ENCODE measurements at regions not wholly inside any gene's neighbourhood (a gene's known extent, or its start where the extent isn't known, plus 50 kb on each side); places are given as distances from the start of the nearest gene placed in this dataset.

- H3K4me1 ChIP-seq (ENCODE audit: insufficient read depth), result 0 out of 2 replicates have a peak, but pooled peaks cover 6% of the 10 kb centered on the region
- H3K79me2 ChIP-seq (ENCODE audit: insufficient read depth), result no peaks in the 10 kb centered on the region
- no peak overlapping the region for H3K4me3 ChIP-seq
- DNase-seq, result no peak
- no peaks in the 10 kb centered on the region for H4K20me1 ChIP-seq (ENCODE audit: insufficient read depth)
- no peaks in the 10 kb centered on the region for H3F3A ChIP-seq (ENCODE audit: insufficient read depth)
- 94 to 98% methylated on average over 1 of the region's 1 CpG for WGBS, 2 experiments (ENCODE audit: low coverage in 1 of 2, low lambda C conversion rate in 2 of 2, missing lambda C conversion rate in 2 of 2)
- 0 out of 2 replicates have a peak, but pooled peaks cover 4% of the 10 kb centered on the region for H3K27me3 ChIP-seq (replicated peaks; ENCODE audit: insufficient read depth)
- TF ChIP-seq EZH2phosphoT487 (IDR thresholded peaks at IDR 0.05; ENCODE audit: insufficient read depth, low read depth) (no peak), EZH2 (IDR thresholded peaks at IDR 0.05; ENCODE audit: insufficient read depth, poor library complexity, severe bottlenecking) (no peak)
- H3K27ac ChIP-seq, result no peak overlapping the region
- no peak overlapping the region for H2AFZ ChIP-seq
- in situ Hi-C loops (cut with MboI), result no loop called here
- H3K9me3 ChIP-seq (ENCODE audit: low read depth), result no peaks in the 10 kb centered on the region
- no peak overlapping the region for H3K9ac ChIP-seq
- no peak overlapping the region for H3K4me2 ChIP-seq (ENCODE audit: unreplicated experiment)
- no peaks in the 10 kb centered on the region for H3K9me2 ChIP-seq (ENCODE audit: insufficient read depth)
- H3K36me3 ChIP-seq (ENCODE audit: low read depth), result no peaks in the 10 kb centered on the region
These were observed 699.5 kb downstream of the CETN3 start for GRCh38 chr5:89710006-89710405.

GRCh38 chr5:89707891-89708290 lies 701.7 kb downstream of the CETN3 start:
- in situ Hi-C loops (cut with MboI), result no loop called here
- Histone ChIP-seq H3K27ac (no peak overlapping the region), H3K4me2 (ENCODE audit: unreplicated experiment) (no peak overlapping the region), H4K20me1 (ENCODE audit: insufficient read depth) (no peaks in the 10 kb centered on the region), H3K36me3 (ENCODE audit: low read depth) (no peaks in the 10 kb centered on the region), H3F3A (ENCODE audit: insufficient read depth) (no peaks in the 10 kb centered on the region), H3K4me3 (no peak overlapping the region), H3K9me2 (ENCODE audit: insufficient read depth) (no peaks in the 10 kb centered on the region), H3K9me3 (ENCODE audit: low read depth) (no peaks in the 10 kb centered on the region), H3K9ac (no peak overlapping the region), H2AFZ (no peak overlapping the region), H3K27me3 (replicated peaks; ENCODE audit: insufficient read depth) (0 out of 2 replicates have a peak, but pooled peaks cover 4% of the 10 kb centered on the region), H3K79me2 (ENCODE audit: insufficient read depth) (no peaks in the 10 kb centered on the region), H3K4me1 (ENCODE audit: insufficient read depth) (peaks cover 12% of the 10 kb centered on the region; the same call in 1 of the 2 replicates)
- no peak for DNase-seq
- TF ChIP-seq EZH2phosphoT487 (IDR thresholded peaks at IDR 0.05; ENCODE audit: insufficient read depth, low read depth) (no peak), EZH2 (IDR thresholded peaks at IDR 0.05; ENCODE audit: insufficient read depth, poor library complexity, severe bottlenecking) (no peak)
- WGBS, 2 experiments (ENCODE audit: low coverage in 1 of 2, low lambda C conversion rate in 2 of 2, missing lambda C conversion rate in 2 of 2), result 57% methylated on average over 2 of the region's 2 CpGs

GRCh38 chr5:89706731-89707130 lies 702.8 kb downstream of the CETN3 start:
- no peaks in the 10 kb centered on the region for H3K79me2 ChIP-seq (ENCODE audit: insufficient read depth)
- 77 to 90% methylated on average over 1 of the region's 1 CpG for WGBS, 2 experiments (ENCODE audit: low coverage in 1 of 2, low lambda C conversion rate in 2 of 2, missing lambda C conversion rate in 2 of 2)
- peaks cover 12% of the 10 kb centered on the region; the same call in 1 of the 2 replicates for H3K4me1 ChIP-seq (ENCODE audit: insufficient read depth)
- in situ Hi-C loops (cut with MboI), result no loop called here
- H3K9ac ChIP-seq, result no peak overlapping the region
- no peak overlapping the region for H3K4me2 ChIP-seq (ENCODE audit: unreplicated experiment)
- H3K27me3 ChIP-seq (replicated peaks; ENCODE audit: insufficient read depth), result 0 out of 2 replicates have a peak, but pooled peaks cover 4% of the 10 kb centered on the region
- H3K9me2 ChIP-seq (ENCODE audit: insufficient read depth), result no peaks in the 10 kb centered on the region
- TF ChIP-seq EZH2phosphoT487 (IDR thresholded peaks at IDR 0.05; ENCODE audit: insufficient read depth, low read depth), result no peak
- H3K36me3 ChIP-seq (ENCODE audit: low read depth), result no peaks in the 10 kb centered on the region
- no peaks in the 10 kb centered on the region for H3K9me3 ChIP-seq (ENCODE audit: low read depth)
- H3K27ac ChIP-seq, result no peak overlapping the region
- H4K20me1 ChIP-seq (ENCODE audit: insufficient read depth), result no peaks in the 10 kb centered on the region
- H3F3A ChIP-seq (ENCODE audit: insufficient read depth), result no peaks in the 10 kb centered on the region
- no peak for DNase-seq
- H3K4me3 ChIP-seq, result no peak overlapping the region
- H2AFZ ChIP-seq, result no peak overlapping the region

- H3K4me1 ChIP-seq (ENCODE audit: insufficient read depth), result peaks cover 12% of the 10 kb centered on the region; the same call in 1 of the 2 replicates
- no peak overlapping the region for H2AFZ ChIP-seq
- no peak overlapping the region for H3K4me2 ChIP-seq (ENCODE audit: unreplicated experiment)
- no peaks in the 10 kb centered on the region for H3K9me2 ChIP-seq (ENCODE audit: insufficient read depth)
- H3K27ac ChIP-seq, result no peak overlapping the region
- H3K4me3 ChIP-seq, result no peak overlapping the region
- H3F3A ChIP-seq (ENCODE audit: insufficient read depth), result no peaks in the 10 kb centered on the region
- no peaks in the 10 kb centered on the region for H4K20me1 ChIP-seq (ENCODE audit: insufficient read depth)
- no peak for TF ChIP-seq EZH2 (IDR thresholded peaks at IDR 0.05; ENCODE audit: insufficient read depth, poor library complexity, severe bottlenecking)
- 0 out of 2 replicates have a peak, but pooled peaks have one; percentile 30 for TF ChIP-seq EZH2phosphoT487 (IDR thresholded peaks at IDR 0.05; ENCODE audit: insufficient read depth, low read depth)
- no peaks in the 10 kb centered on the region for H3K9me3 ChIP-seq (ENCODE audit: low read depth)
- H3K9ac ChIP-seq, result no peak overlapping the region
- no peaks in the 10 kb centered on the region for H3K79me2 ChIP-seq (ENCODE audit: insufficient read depth)
- in situ Hi-C loops (cut with MboI), result no loop called here
- H3K36me3 ChIP-seq (ENCODE audit: low read depth), result no peaks in the 10 kb centered on the region
- H3K27me3 ChIP-seq (replicated peaks; ENCODE audit: insufficient read depth), result 0 out of 2 replicates have a peak, but pooled peaks cover 4% of the 10 kb centered on the region
- no peak for DNase-seq
These were observed 705.7 kb downstream of the CETN3 start for GRCh38 chr5:89703817-89704216.

- Histone ChIP-seq H3F3A (ENCODE audit: insufficient read depth) (no peaks in the 10 kb centered on the region), H3K27me3 (replicated peaks; ENCODE audit: insufficient read depth) (no peaks in the 10 kb centered on the region), H3K4me2 (ENCODE audit: unreplicated experiment) (no peak overlapping the region), H3K36me3 (ENCODE audit: low read depth) (no peaks in the 10 kb centered on the region), H3K27ac (no peak overlapping the region), H3K9ac (no peak overlapping the region), H2AFZ (no peak overlapping the region), H3K79me2 (ENCODE audit: insufficient read depth) (no peaks in the 10 kb centered on the region), H3K9me3 (ENCODE audit: low read depth) (no peaks in the 10 kb centered on the region), H3K4me1 (ENCODE audit: insufficient read depth) (no peaks in the 10 kb centered on the region), H4K20me1 (ENCODE audit: insufficient read depth) (no peaks in the 10 kb centered on the region), H3K4me3 (no peak overlapping the region), H3K9me2 (ENCODE audit: insufficient read depth) (no peaks in the 10 kb centered on the region)
- 87 to 89% methylated on average over 2 of the region's 2 CpGs for WGBS, 2 experiments (ENCODE audit: low coverage in 1 of 2, low lambda C conversion rate in 2 of 2, missing lambda C conversion rate in 2 of 2)
- DNase-seq, result no peak
- in situ Hi-C loops (cut with MboI), result no loop called here
- TF ChIP-seq EZH2 (IDR thresholded peaks at IDR 0.05; ENCODE audit: insufficient read depth, poor library complexity, severe bottlenecking), result no peak
- TF ChIP-seq EZH2phosphoT487 (IDR thresholded peaks at IDR 0.05; ENCODE audit: insufficient read depth, low read depth), result no peak
These were observed 711.5 kb downstream of the CETN3 start for GRCh38 chr5:89698028-89698427.
